ENCODE measurements at regions not wholly inside any gene's neighbourhood (a gene's known extent, or its start where the extent isn't known, plus 50 kb on each side); places are given as distances from the start of the nearest gene placed in this dataset.

DNA sequence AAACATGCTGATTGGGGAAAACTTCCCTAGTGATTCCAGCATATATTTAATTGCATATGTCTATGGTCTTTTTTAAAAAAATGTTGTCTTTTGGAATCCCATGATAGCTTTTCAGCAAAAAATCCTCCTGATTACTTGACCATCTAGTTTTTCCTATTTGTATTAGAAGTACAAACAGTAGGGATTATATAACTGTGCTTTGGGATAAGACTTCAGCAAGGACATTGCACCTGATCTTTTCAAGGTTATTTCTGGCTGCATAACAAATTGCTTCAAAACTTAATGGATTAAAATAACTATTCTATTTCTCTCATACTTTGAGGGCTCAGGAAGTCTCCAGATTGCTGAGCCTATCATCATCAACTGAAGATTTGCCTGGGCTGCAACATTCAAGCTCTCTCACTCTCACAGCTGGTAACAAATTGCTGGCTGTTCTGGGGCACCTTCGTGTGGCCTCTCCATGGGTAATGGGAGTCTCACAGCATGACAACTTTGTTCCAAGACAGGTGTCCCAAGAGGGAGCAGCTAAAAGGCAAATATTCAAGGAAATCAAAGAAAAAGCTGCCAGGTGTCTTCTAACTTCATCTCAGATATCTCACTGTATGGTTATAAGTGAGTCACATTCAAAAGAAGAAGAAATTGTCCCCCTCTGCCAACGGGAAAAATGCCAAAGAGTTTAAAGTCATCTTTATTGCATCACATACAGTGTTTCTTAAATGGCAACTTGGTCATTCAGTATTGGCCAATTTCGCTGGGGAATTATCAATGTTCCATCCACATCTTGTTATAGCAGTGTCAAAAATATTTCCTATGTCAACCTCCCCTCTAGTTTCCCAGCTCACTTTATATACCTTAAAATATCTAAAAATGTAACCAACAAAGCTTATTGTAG, 644.5 kb upstream of the GRM7 start:
- TF ChIP-seq, protein P1, sequence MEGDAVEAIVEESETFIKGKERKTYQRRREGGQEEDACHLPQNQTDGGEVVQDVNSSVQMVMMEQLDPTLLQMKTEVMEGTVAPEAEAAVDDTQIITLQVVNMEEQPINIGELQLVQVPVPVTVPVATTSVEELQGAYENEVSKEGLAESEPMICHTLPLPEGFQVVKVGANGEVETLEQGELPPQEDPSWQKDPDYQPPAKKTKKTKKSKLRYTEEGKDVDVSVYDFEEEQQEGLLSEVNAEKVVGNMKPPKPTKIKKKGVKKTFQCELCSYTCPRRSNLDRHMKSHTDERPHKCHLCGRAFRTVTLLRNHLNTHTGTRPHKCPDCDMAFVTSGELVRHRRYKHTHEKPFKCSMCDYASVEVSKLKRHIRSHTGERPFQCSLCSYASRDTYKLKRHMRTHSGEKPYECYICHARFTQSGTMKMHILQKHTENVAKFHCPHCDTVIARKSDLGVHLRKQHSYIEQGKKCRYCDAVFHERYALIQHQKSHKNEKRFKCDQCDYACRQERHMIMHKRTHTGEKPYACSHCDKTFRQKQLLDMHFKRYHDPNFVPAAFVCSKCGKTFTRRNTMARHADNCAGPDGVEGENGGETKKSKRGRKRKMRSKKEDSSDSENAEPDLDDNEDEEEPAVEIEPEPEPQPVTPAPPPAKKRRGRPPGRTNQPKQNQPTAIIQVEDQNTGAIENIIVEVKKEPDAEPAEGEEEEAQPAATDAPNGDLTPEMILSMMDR (IDR thresholded peaks at IDR 0.05) = no peak
- TF ChIP-seq POLR2AphosphoS5 (IDR thresholded peaks at IDR 0.05) = no peak
- TF ChIP-seq POLR2A (IDR thresholded peaks at IDR 0.05) = no peak
